Endothelial cell of umbilical vein (primary cell): ENCODE measurements at regions not wholly inside any gene's neighbourhood (a gene's known extent, or its start where the extent isn't known, plus 50 kb on each side); places are given as distances from the start of the nearest gene placed in this dataset.

Experiments used
- EZH2 ChIP-seq: IDR thresholded peaks from 2 replicates; pipeline ENCODE4 v1.6.1; 2012; ENCODE audit warnings: borderline replicate concordance, low read depth, mild to moderate bottlenecking, moderate library complexity, low read length, inconsistent platforms; ENCODE audit not compliant: severe bottlenecking
- POLR2A ChIP-seq: IDR thresholded peaks from 2 replicates; pipeline ENCODE4 v1.6.1; 2012; ENCODE audit warnings: low read depth, mild to moderate bottlenecking, control low read depth, low read length
- POLR2AphosphoS5 ChIP-seq: IDR thresholded peaks from 2 replicates; pipeline ENCODE4 v1.6.1; 2012; ENCODE audit warnings: low read depth, mild to moderate bottlenecking, control low read depth, low read length, moderate library complexity; ENCODE audit not compliant: insufficient read depth
- TF ChIP-seq, protein P1 (sequence below), 2 donors: IDR thresholded peaks; 1 replicate in 1 of 2; 2 replicates in 1 of 2; pipeline ENCODE4 v1.5.1; 2011; ENCODE audit warnings: low read length in 2 of 2, mild to moderate bottlenecking in 2 of 2, moderate library complexity in 2 of 2, control low read depth in 1 of 2, inconsistent platforms in 1 of 2, low read depth in 1 of 2; ENCODE audit not compliant: insufficient read depth in 1 of 2; ENCODE audit errors: extremely low read depth in 1 of 2
- TF ChIP-seq, protein P2 (sequence below): IDR thresholded peaks from 2 replicates; pipeline ENCODE4 v1.6.1; 2011; ENCODE audit not compliant: insufficient read depth, insufficient read length

DNA sequence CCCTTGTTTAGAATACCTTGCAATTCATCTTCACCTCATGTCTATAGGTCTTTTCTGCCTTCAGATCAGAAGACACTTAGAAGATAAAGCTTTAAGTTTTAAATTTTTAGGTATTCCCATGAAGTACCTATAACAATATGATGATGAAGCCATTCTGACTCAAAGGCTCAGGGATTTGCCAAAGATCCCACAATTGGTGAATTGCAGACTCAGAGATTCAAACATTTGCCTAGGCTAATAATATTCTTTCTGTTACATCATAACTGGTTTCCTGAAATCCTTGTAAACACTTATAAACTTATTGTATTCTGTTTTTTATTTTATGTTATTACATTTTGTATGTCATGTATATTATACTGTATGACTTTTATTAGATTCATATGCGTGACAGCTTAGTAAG lies 62.8 kb upstream of the ZFAND5 start:
- TF ChIP-seq, protein P1, sequence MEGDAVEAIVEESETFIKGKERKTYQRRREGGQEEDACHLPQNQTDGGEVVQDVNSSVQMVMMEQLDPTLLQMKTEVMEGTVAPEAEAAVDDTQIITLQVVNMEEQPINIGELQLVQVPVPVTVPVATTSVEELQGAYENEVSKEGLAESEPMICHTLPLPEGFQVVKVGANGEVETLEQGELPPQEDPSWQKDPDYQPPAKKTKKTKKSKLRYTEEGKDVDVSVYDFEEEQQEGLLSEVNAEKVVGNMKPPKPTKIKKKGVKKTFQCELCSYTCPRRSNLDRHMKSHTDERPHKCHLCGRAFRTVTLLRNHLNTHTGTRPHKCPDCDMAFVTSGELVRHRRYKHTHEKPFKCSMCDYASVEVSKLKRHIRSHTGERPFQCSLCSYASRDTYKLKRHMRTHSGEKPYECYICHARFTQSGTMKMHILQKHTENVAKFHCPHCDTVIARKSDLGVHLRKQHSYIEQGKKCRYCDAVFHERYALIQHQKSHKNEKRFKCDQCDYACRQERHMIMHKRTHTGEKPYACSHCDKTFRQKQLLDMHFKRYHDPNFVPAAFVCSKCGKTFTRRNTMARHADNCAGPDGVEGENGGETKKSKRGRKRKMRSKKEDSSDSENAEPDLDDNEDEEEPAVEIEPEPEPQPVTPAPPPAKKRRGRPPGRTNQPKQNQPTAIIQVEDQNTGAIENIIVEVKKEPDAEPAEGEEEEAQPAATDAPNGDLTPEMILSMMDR (IDR thresholded peaks at IDR 0.05; ENCODE audit: extremely low read depth in 1 of 2, insufficient read depth in 1 of 2, low read depth in 1 of 2, low read length in 2 of 2): no peak
- no peak for TF ChIP-seq POLR2A
- no peak for TF ChIP-seq POLR2AphosphoS5
- no peak for TF ChIP-seq EZH2
- TF ChIP-seq, protein P2, sequence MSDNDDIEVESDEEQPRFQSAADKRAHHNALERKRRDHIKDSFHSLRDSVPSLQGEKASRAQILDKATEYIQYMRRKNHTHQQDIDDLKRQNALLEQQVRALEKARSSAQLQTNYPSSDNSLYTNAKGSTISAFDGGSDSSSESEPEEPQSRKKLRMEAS: no peak
